Common myeloid progenitor, CD34-positive (primary cell): ENCODE measurements at regions not wholly inside any gene's neighbourhood (a gene's known extent, or its start where the extent isn't known, plus 50 kb on each side); places are given as distances from the start of the nearest gene placed in this dataset.

Source experiments
- CTCF ChIA-PET: fragments of 350-600 bp; sonication (Branson Sonifier 250); formaldehyde crosslinking; loops from one replicate; lab custom pipeline; 2021; ENCODE audit warnings: antibody characterized with exemption; lab: Charles Lee
- POLR2A ChIA-PET: fragments of 350-600 bp; sonication (Branson Sonifier 250); formaldehyde crosslinking; loops from one replicate; lab custom pipeline; 2021; ENCODE audit warnings: antibody characterized with exemption; lab: Charles Lee
- DNase-seq, 3 donors: peaks; one replicate each; pipeline versions ENCODE4 v3.0.0 to v3.0.0-alpha.2; 2013
- H3K27ac ChIP-seq, 2 experiments: 1 replicate in 1 of 2; 2 replicates in 1 of 2; pipeline ENCODE4 v1.7.0; 2013; ENCODE audit warnings: inconsistent platforms in 2 of 2, low read length in 2 of 2, mild to moderate bottlenecking in 2 of 2, low read depth in 1 of 2, moderate library complexity in 1 of 2; ENCODE audit not compliant: severe bottlenecking in 2 of 2, insufficient read depth in 1 of 2, poor library complexity in 1 of 2
- H3K27me3 ChIP-seq, 5 experiments: replicated peaks in 2 of 5; 1 replicate in 3 of 5; 2 replicates in 2 of 5; pipeline versions ENCODE4 v1.6.1 to v1.7.0; 2013; ENCODE audit warnings: low read length in 4 of 5, mild to moderate bottlenecking in 2 of 5, moderate library complexity in 2 of 5, inconsistent platforms in 1 of 5; ENCODE audit not compliant: insufficient read depth in 5 of 5, control insufficient read depth in 4 of 5
- H3K36me3 ChIP-seq, 4 experiments: 1 replicate in 2 of 4; 2 replicates in 2 of 4; pipeline versions ENCODE4 v1.6.1 to v1.7.0; 2013; ENCODE audit warnings: low read length in 3 of 4, control low read depth in 1 of 4, mild to moderate bottlenecking in 1 of 4; ENCODE audit not compliant: control insufficient read depth in 4 of 4, insufficient read depth in 4 of 4
- H3K4me1 ChIP-seq, 4 experiments: 1 replicate in 3 of 4; 2 replicates in 1 of 4; pipeline versions ENCODE4 v1.6.1 to v1.7.1; 2013; ENCODE audit warnings: low read length in 3 of 4, mild to moderate bottlenecking in 3 of 4, control low read depth in 1 of 4, inconsistent platforms in 1 of 4, moderate library complexity in 1 of 4; ENCODE audit not compliant: control insufficient read depth in 4 of 4, insufficient read depth in 4 of 4; ENCODE audit errors: control extremely low read depth in 1 of 4
- H3K4me3 ChIP-seq, 7 experiments: 1 replicate in 4 of 7; 2 replicates in 3 of 7; pipeline versions ENCODE4 v1.5.1 to v1.7.0; 2013; ENCODE audit warnings: mild to moderate bottlenecking in 7 of 7, low read length in 6 of 7, moderate library complexity in 6 of 7, inconsistent platforms in 2 of 7, low read depth in 2 of 7, control low read depth in 1 of 7; ENCODE audit not compliant: insufficient read depth in 4 of 7, control insufficient read depth in 1 of 7; ENCODE audit errors: extremely low read depth in 1 of 7
- H3K9me3 ChIP-seq, 5 experiments: 1 replicate in 4 of 5; 2 replicates in 1 of 5; pipeline versions ENCODE4 v1.6.1 to v1.7.1; 2013; ENCODE audit warnings: low read length in 4 of 5, mild to moderate bottlenecking in 2 of 5, inconsistent platforms in 1 of 5, low read depth in 1 of 5, moderate library complexity in 1 of 5; ENCODE audit not compliant: control insufficient read depth in 4 of 5, insufficient read depth in 2 of 5; ENCODE audit errors: control extremely low read depth in 1 of 5
- WGBS: methylation state at CpG from one replicate; pipeline ENCODE4 v1.1.5; 2013; ENCODE audit not compliant: insufficient coverage; 5-methylcytosine and 5-hydroxymethylcytosine counted together

GRCh38 chr3:26193558-26193957, 403.7 kb downstream of the OXSM start:
- POLR2A ChIA-PET: no interaction called here
- DNase-seq: no peak
- Histone ChIP-seq H3K4me3 (no peak overlapping the region), H3K27me3 (no peaks in the 10 kb centered on the region), H3K36me3 (no peaks in the 10 kb centered on the region), H3K9me3 (peaks cover 0 to 1% (median 0%) of the 10 kb centered on the region in 5 experiments), H3K4me1 (no peaks in the 10 kb centered on the region), H3K27ac (no peak overlapping the region)
- no CpG with 5 or more reads among the region's 3 CpGs for WGBS
- CTCF ChIA-PET: no interaction called here

GRCh38 chr3:26196781-26197180, 406.9 kb downstream of the OXSM start:
- ChIA-PET POLR2A (no interaction called here), CTCF (no interaction called here)
- no peak overlapping the region for H3K27ac ChIP-seq
- no peaks in the 10 kb centered on the region for H3K27me3 ChIP-seq
- H3K4me1 ChIP-seq: no peaks in the 10 kb centered on the region
- no peak for DNase-seq
- no peaks in the 10 kb centered on the region for H3K36me3 ChIP-seq
- H3K9me3 ChIP-seq: peaks cover 0 to 1% (median 0%) of the 10 kb centered on the region in 5 experiments
- no peak overlapping the region for H3K4me3 ChIP-seq

GRCh38 chr3:26198609-26199008, 408.7 kb downstream of the OXSM start:
- WGBS: 86% methylated on average over 1 of the region's 2 CpGs
- H3K4me1 ChIP-seq: no peaks in the 10 kb centered on the region
- no peak for DNase-seq
- H3K4me3 ChIP-seq: no peak overlapping the region
- no peaks in the 10 kb centered on the region for H3K27me3 ChIP-seq
- ChIA-PET CTCF (interaction anchor here (1.1 kb wide), 1 partner anchor 10 kb away, joined by 3 read pairs; no protein-coding TSS in a partner anchor), POLR2A (no interaction called here)
- no peaks in the 10 kb centered on the region for H3K9me3 ChIP-seq
- H3K36me3 ChIP-seq: no peaks in the 10 kb centered on the region
- no peak overlapping the region for H3K27ac ChIP-seq

- Histone ChIP-seq H3K4me3 (no peak overlapping the region), H3K27ac (no peak overlapping the region), H3K9me3 (no peaks in the 10 kb centered on the region), H3K27me3 (no peaks in the 10 kb centered on the region), H3K36me3 (no peaks in the 10 kb centered on the region), H3K4me1 (no peaks in the 10 kb centered on the region)
- 84% methylated on average over 3 of the region's 3 CpGs for WGBS
- POLR2A ChIA-PET: no interaction called here
- DNase-seq: no peak
- CTCF ChIA-PET: no interaction called here
Measured at GRCh38 chr3:26202169-26202568, 412.3 kb downstream of the OXSM start.

- no peaks in the 10 kb centered on the region for H3K36me3 ChIP-seq
- 100% methylated on average over 1 of the region's 1 CpG for whole genome bisulfite sequencing
- POLR2A ChIA-PET: no interaction called here
- CTCF ChIA-PET: no interaction called here
- H3K27ac ChIP-seq: no peak overlapping the region
- H3K27me3 ChIP-seq: no peaks in the 10 kb centered on the region
- H3K4me3 ChIP-seq: no peak overlapping the region
- no peaks in the 10 kb centered on the region for H3K4me1 ChIP-seq
- DNase-seq: no peak
- no peaks in the 10 kb centered on the region for H3K9me3 ChIP-seq
Measured at GRCh38 chr3:26205475-26205874, 415.6 kb downstream of the OXSM start.

- no peak for DNase-seq
- H3K27ac ChIP-seq: no peak overlapping the region
- H3K27me3 ChIP-seq: no peaks in the 10 kb centered on the region
- CTCF ChIA-PET: no interaction called here
- 92% methylated on average over 4 of the region's 4 CpGs for WGBS
- no peak overlapping the region for H3K4me3 ChIP-seq
- H3K9me3 ChIP-seq: peaks cover 0 to 1% (median 0%) of the 10 kb centered on the region in 5 experiments
- POLR2A ChIA-PET: no interaction called here
- no peaks in the 10 kb centered on the region for H3K4me1 ChIP-seq
- no peaks in the 10 kb centered on the region for H3K36me3 ChIP-seq
Measured at GRCh38 chr3:26208201-26208600, 414.4 kb upstream of the LRRC3B start.

- no peak for DNase-seq
- H3K4me1 ChIP-seq: no peaks in the 10 kb centered on the region
- no peak overlapping the region for H3K27ac ChIP-seq
- CTCF ChIA-PET: no interaction called here
- no peak overlapping the region for H3K4me3 ChIP-seq
- H3K27me3 ChIP-seq: no peaks in the 10 kb centered on the region
- 100% methylated on average over 2 of the region's 2 CpGs for WGBS
- no peaks in the 10 kb centered on the region for H3K9me3 ChIP-seq
- H3K36me3 ChIP-seq: no peaks in the 10 kb centered on the region
- POLR2A ChIA-PET: no interaction called here
Measured at GRCh38 chr3:26229801-26230200, 392.8 kb upstream of the LRRC3B start.
